Lung microvascular endothelial cell (primary cell): ENCODE measurements at regions not wholly inside any gene's neighbourhood (a gene's known extent, or its start where the extent isn't known, plus 50 kb on each side); places are given as distances from the start of the nearest gene placed in this dataset.
"Not testable (repeated sequence)": the region's sequence is repeated elsewhere in the genome, so short reads cannot be mapped to it uniquely, and the experiment has no call there.

Source experiments
- DNase-seq, 2 donors: peaks; one replicate each; pipeline versions ENCODE4 v3.0.0 to v3.0.0-alpha.2; 2010; ENCODE audit warnings: low read depth in 2 of 2

- no peak for DNase-seq
These were observed 501.4 kb downstream of the PYDC2 start for GRCh38 chr3:191962324-191962723.

- DNase-seq = peak; percentile 8 to 20
These were observed 502.2 kb downstream of the PYDC2 start for GRCh38 chr3:191963182-191963581.

- DNase-seq = no peak
These were observed 505.6 kb downstream of the PYDC2 start for GRCh38 chr3:191966556-191966955.

- DNase-seq = no peak
These were observed 507.3 kb downstream of the PYDC2 start for GRCh38 chr3:191968299-191968698.

- no peak for DNase-seq
These were observed 511.9 kb downstream of the PYDC2 start for GRCh38 chr3:191972714-191973398.

- DNase-seq = no peak
These were observed 512.9 kb downstream of the PYDC2 start for GRCh38 chr3:191973820-191974219.

GRCh38 chr3:191975936-191976335 is 515.0 kb downstream of the PYDC2 start:
- no peak for DNase-seq

- no peak for DNase-seq
These were observed 519.5 kb downstream of the PYDC2 start for GRCh38 chr3:191980443-191980842.

- no peak for DNase-seq
These were observed 521.5 kb downstream of the PYDC2 start for GRCh38 chr3:191982481-191982880.

- peak; percentile 16 to 76 for DNase-seq
These were observed 524.7 kb downstream of the PYDC2 start for GRCh38 chr3:191985691-191986090.

- DNase-seq = no peak
These were observed 526.9 kb downstream of the PYDC2 start for GRCh38 chr3:191987831-191988350.

- not testable (repeated sequence) for DNase-seq
These were observed 533.0 kb downstream of the PYDC2 start for GRCh38 chr3:191993952-191994351.

GRCh38 chr3:191997093-191997492 is 536.1 kb downstream of the PYDC2 start:
- no peak for DNase-seq

GRCh38 chr3:191997579-191998268 is 536.8 kb downstream of the PYDC2 start:
- DNase-seq = no peak

GRCh38 chr3:192001218-192001617 is 540.3 kb downstream of the PYDC2 start:
- DNase-seq = no peak

GRCh38 chr3:192005989-192006388 is 545.0 kb downstream of the PYDC2 start:
- DNase-seq = peak in 1 of 2 donors; percentile 75

GRCh38 chr3:192009903-192010302 is 548.9 kb downstream of the PYDC2 start:
- DNase-seq = no peak

GRCh38 chr3:192010490-192010889 is 549.5 kb downstream of the PYDC2 start:
- DNase-seq = no peak

- peak; percentile 2 to 23 for DNase-seq
These were observed 550.2 kb downstream of the PYDC2 start for GRCh38 chr3:192011137-192011536.

GRCh38 chr3:192013110-192013509 is 552.1 kb downstream of the PYDC2 start:
- DNase-seq = no peak

GRCh38 chr3:192022412-192022811 is 561.4 kb downstream of the PYDC2 start:
- DNase-seq = peak in 1 of 2 donors; percentile 1

- no peak for DNase-seq
These were observed 563.8 kb downstream of the PYDC2 start for GRCh38 chr3:192024751-192025150.

- DNase-seq = no peak
These were observed 565.7 kb downstream of the PYDC2 start for GRCh38 chr3:192026661-192027060.
